ENCODE measurements at regions not wholly inside any gene's neighbourhood (a gene's known extent, or its start where the extent isn't known, plus 50 kb on each side); places are given as distances from the start of the nearest gene placed in this dataset.

- intact Hi-C loops (cut with DNase I; ENCODE audit: low total_unique reads), result no loop called here
- no peak overlapping the region for H3K27ac ChIP-seq
- H3K9me3 ChIP-seq, result no peaks in the 10 kb centered on the region
- TF ChIP-seq POLR2A (IDR thresholded peaks at IDR 0.05), result no peak
- TF ChIP-seq POLR2AphosphoS5 (IDR thresholded peaks at IDR 0.05), result no peak
- 17 to 38% (median 25%) methylated on average over 2 of the region's 2 CpGs for WGBS, 5 donors
- no peak for DNase-seq
- no peaks in the 10 kb centered on the region for H3K4me1 ChIP-seq
- no peak overlapping the region for H3K4me3 ChIP-seq
- H3K36me3 ChIP-seq, result no peaks in the 10 kb centered on the region
- H3K27me3 ChIP-seq (replicated peaks in 1 of 7), result peaks cover 0 to 10% (median 0%) of the 10 kb centered on the region in 7 donors
These were observed 125.4 kb upstream of the SORCS3 start for GRCh38 chr10:104515678-104516199.

GRCh38 chr10:104516986-104517385, 124.1 kb upstream of the SORCS3 start:
- no peaks in the 10 kb centered on the region for H3K36me3 ChIP-seq
- H3K4me1 ChIP-seq, result no peaks in the 10 kb centered on the region
- no peak overlapping the region for H3K4me3 ChIP-seq
- H3K9me3 ChIP-seq, result no peaks in the 10 kb centered on the region
- no peak for DNase-seq
- intact Hi-C loops (cut with DNase I; ENCODE audit: low total_unique reads), result no loop called here
- H3K27me3 ChIP-seq (replicated peaks in 1 of 7), result peaks cover 0 to 10% (median 0%) of the 10 kb centered on the region in 7 donors
- WGBS, 5 donors, result 65 to 82% (median 69%) methylated on average over 2 of the region's 2 CpGs
- no peak overlapping the region for H3K27ac ChIP-seq
- no peak for TF ChIP-seq POLR2A (IDR thresholded peaks at IDR 0.05)
- no peak for TF ChIP-seq CTCF (IDR thresholded peaks at IDR 0.05 in 8 of 11, conservative IDR thresholded peaks at IDR 0.05 in 3 of 11)
- no peak for TF ChIP-seq POLR2AphosphoS5 (IDR thresholded peaks at IDR 0.05)

- no peaks in the 10 kb centered on the region for H3K4me1 ChIP-seq
- no peaks in the 10 kb centered on the region for H3K36me3 ChIP-seq
- H3K4me3 ChIP-seq, result no peak overlapping the region
- intact Hi-C loops (cut with DNase I; ENCODE audit: low total_unique reads), result no loop called here
- no peak overlapping the region for H3K27ac ChIP-seq
- DNase-seq, result no peak
- TF ChIP-seq POLR2AphosphoS5 (IDR thresholded peaks at IDR 0.05) (no peak), POLR2A (IDR thresholded peaks at IDR 0.05) (no peak)
- peaks cover 0 to 10% (median 0%) of the 10 kb centered on the region in 7 donors for H3K27me3 ChIP-seq (replicated peaks in 1 of 7)
- no peaks in the 10 kb centered on the region for H3K9me3 ChIP-seq
- WGBS, 5 donors, result 70 to 74% (median 72%) methylated on average over 4 of the region's 4 CpGs
These were observed 123.1 kb upstream of the SORCS3 start for GRCh38 chr10:104517946-104518345.

- no peak for DNase-seq
- H3K27me3 ChIP-seq (replicated peaks in 1 of 7), result peaks cover 0 to 10% (median 0%) of the 10 kb centered on the region in 7 donors
- no peak overlapping the region for H3K27ac ChIP-seq
- TF ChIP-seq CTCF (IDR thresholded peaks at IDR 0.05 in 8 of 11, conservative IDR thresholded peaks at IDR 0.05 in 3 of 11), result no peak
- no peak for TF ChIP-seq POLR2AphosphoS5 (IDR thresholded peaks at IDR 0.05)
- no peak for TF ChIP-seq POLR2A (IDR thresholded peaks at IDR 0.05)
- H3K4me3 ChIP-seq, result no peak overlapping the region
- H3K36me3 ChIP-seq, result no peaks in the 10 kb centered on the region
- H3K9me3 ChIP-seq, result no peaks in the 10 kb centered on the region
- 64 to 80% (median 78%) methylated on average over 6 of the region's 6 CpGs for WGBS, 5 donors
- H3K4me1 ChIP-seq, result no peaks in the 10 kb centered on the region
- intact Hi-C loops (cut with DNase I; ENCODE audit: low total_unique reads), result no loop called here
These were observed 122.2 kb upstream of the SORCS3 start for GRCh38 chr10:104518891-104519290.

GRCh38 chr10:104520653-104521052, 120.4 kb upstream of the SORCS3 start:
- H3K27me3 ChIP-seq (replicated peaks in 1 of 7), result peaks cover 0 to 10% (median 0%) of the 10 kb centered on the region in 7 donors
- 87 to 91% (median 90%) methylated on average over 11 of the region's 11 CpGs for WGBS, 5 donors
- H3K4me1 ChIP-seq, result no peaks in the 10 kb centered on the region
- TF ChIP-seq POLR2A (IDR thresholded peaks at IDR 0.05), result no peak
- no peak for TF ChIP-seq POLR2AphosphoS5 (IDR thresholded peaks at IDR 0.05)
- no peak for TF ChIP-seq CTCF (IDR thresholded peaks at IDR 0.05 in 8 of 11, conservative IDR thresholded peaks at IDR 0.05 in 3 of 11)
- H3K9me3 ChIP-seq, result no peaks in the 10 kb centered on the region
- H3K27ac ChIP-seq, result no peak overlapping the region
- intact Hi-C loops (cut with DNase I; ENCODE audit: low total_unique reads), result no loop called here
- DNase-seq, result no peak
- no peaks in the 10 kb centered on the region for H3K36me3 ChIP-seq
- H3K4me3 ChIP-seq, result no peak overlapping the region

Measured in spleen (tissue), 11 donors.